Stimulated activated CD4-positive, alpha-beta T cell treated with anti-CD3 and anti-CD28 coated beads, Interleukin-4, amount 100 ng/mL, for 1 hour (primary cell): ENCODE measurements at regions not wholly inside any gene's neighbourhood (a gene's known extent, or its start where the extent isn't known, plus 50 kb on each side); places are given as distances from the start of the nearest gene placed in this dataset.

Experiments
- DNase-seq: peaks from one replicate; pipeline ENCODE4 v3.0.0-alpha.2; 2020

GRCh38 chr11:127252321-127252720, 251.8 kb upstream of the KIRREL3 start:
- DNase-seq: no peak

GRCh38 chr11:127249576-127249975, 249.0 kb upstream of the KIRREL3 start:
- DNase-seq: no peak

GRCh38 chr11:127248476-127248875, 247.9 kb upstream of the KIRREL3 start:
- no peak for DNase-seq

- no peak for DNase-seq
These were observed 246.8 kb upstream of the KIRREL3 start for GRCh38 chr11:127247261-127247851.

GRCh38 chr11:127242676-127243075, 242.1 kb upstream of the KIRREL3 start:
- DNase-seq: no peak

- no peak for DNase-seq
These were observed 237.8 kb upstream of the KIRREL3 start for GRCh38 chr11:127238321-127238720.

GRCh38 chr11:127236776-127237175, 236.2 kb upstream of the KIRREL3 start:
- DNase-seq: no peak

- DNase-seq: no peak
These were observed 233.4 kb upstream of the KIRREL3 start for GRCh38 chr11:127233998-127234397.

- DNase-seq: no peak
These were observed 229.8 kb upstream of the KIRREL3 start for GRCh38 chr11:127230392-127230791.

GRCh38 chr11:127226949-127227348, 226.4 kb upstream of the KIRREL3 start:
- DNase-seq: no peak

GRCh38 chr11:127226380-127226779, 225.8 kb upstream of the KIRREL3 start:
- no peak for DNase-seq

GRCh38 chr11:127225619-127226018, 225.0 kb upstream of the KIRREL3 start:
- no peak for DNase-seq

GRCh38 chr11:127224276-127224675, 223.7 kb upstream of the KIRREL3 start:
- DNase-seq: no peak

GRCh38 chr11:127223633-127224032, 223.1 kb upstream of the KIRREL3 start:
- no peak for DNase-seq

- no peak for DNase-seq
These were observed 222.5 kb upstream of the KIRREL3 start for GRCh38 chr11:127223026-127223425.

- DNase-seq: no peak
These were observed 219.1 kb upstream of the KIRREL3 start for GRCh38 chr11:127219704-127220103.

GRCh38 chr11:127218275-127218608, 217.7 kb upstream of the KIRREL3 start:
- no peak for DNase-seq

GRCh38 chr11:127217452-127218274, 217.1 kb upstream of the KIRREL3 start:
- DNase-seq: no peak

- DNase-seq: no peak
These were observed 205.2 kb upstream of the KIRREL3 start for GRCh38 chr11:127205688-127206217.

GRCh38 chr11:127203490-127203889, 202.9 kb upstream of the KIRREL3 start:
- DNase-seq: no peak

GRCh38 chr11:127202105-127202504, 201.5 kb upstream of the KIRREL3 start:
- DNase-seq: no peak

GRCh38 chr11:127199306-127199801, 198.8 kb upstream of the KIRREL3 start:
- DNase-seq: no peak

- no peak for DNase-seq
These were observed 195.0 kb upstream of the KIRREL3 start for GRCh38 chr11:127195501-127196120.

- DNase-seq: no peak
These were observed 194.0 kb upstream of the KIRREL3 start for GRCh38 chr11:127194521-127194920.
